ENCODE measurements at regions not wholly inside any gene's neighbourhood (a gene's known extent, or its start where the extent isn't known, plus 50 kb on each side); places are given as distances from the start of the nearest gene placed in this dataset.
"Not testable (repeated sequence)": the region's sequence is repeated elsewhere in the genome, so short reads cannot be mapped to it uniquely, and the experiment has no call there.

- DNase-seq, result no peak
Observed at GRCh38 chr3:18987862-18988447, 160.4 kb upstream of the KCNH8 start.

GRCh38 chr3:18987070-18987469 lies 161.2 kb upstream of the KCNH8 start:
- no peak for DNase-seq

- DNase-seq, result no peak
Observed at GRCh38 chr3:18982920-18983319, 165.4 kb upstream of the KCNH8 start.

GRCh38 chr3:18976102-18976501 lies 172.2 kb upstream of the KCNH8 start:
- not testable (repeated sequence) for DNase-seq

GRCh38 chr3:18968120-18968519 lies 180.2 kb upstream of the KCNH8 start:
- no peak for DNase-seq

GRCh38 chr3:18965781-18966180 lies 182.5 kb upstream of the KCNH8 start:
- DNase-seq, result no peak

GRCh38 chr3:18964640-18965039 lies 183.7 kb upstream of the KCNH8 start:
- no peak for DNase-seq

GRCh38 chr3:18951333-18951732 lies 197.0 kb upstream of the KCNH8 start:
- no peak for DNase-seq

- DNase-seq, result peak; percentile 2
Observed at GRCh38 chr3:18946524-18946923, 201.8 kb upstream of the KCNH8 start.

- no peak for DNase-seq
Observed at GRCh38 chr3:18937574-18937973, 210.7 kb upstream of the KCNH8 start.

GRCh38 chr3:18919158-18919557 lies 229.2 kb upstream of the KCNH8 start:
- no peak for DNase-seq

GRCh38 chr3:18917923-18918322 lies 230.4 kb upstream of the KCNH8 start:
- no peak for DNase-seq

- no peak for DNase-seq
Observed at GRCh38 chr3:18902081-18902793, 246.1 kb upstream of the KCNH8 start.

- DNase-seq, result no peak
Observed at GRCh38 chr3:18901571-18901970, 246.7 kb upstream of the KCNH8 start.

GRCh38 chr3:18900994-18901393 lies 247.3 kb upstream of the KCNH8 start:
- no peak for DNase-seq

GRCh38 chr3:18898911-18899310 lies 249.4 kb upstream of the KCNH8 start:
- no peak for DNase-seq

GRCh38 chr3:18892756-18893155 lies 255.6 kb upstream of the KCNH8 start:
- no peak for DNase-seq

- no peak for DNase-seq
Observed at GRCh38 chr3:18892047-18892446, 256.3 kb upstream of the KCNH8 start.

GRCh38 chr3:18891641-18892040 lies 256.7 kb upstream of the KCNH8 start:
- no peak for DNase-seq

- no peak for DNase-seq
Observed at GRCh38 chr3:18890449-18890848, 257.9 kb upstream of the KCNH8 start.

GRCh38 chr3:18888819-18889218 lies 259.5 kb upstream of the KCNH8 start:
- DNase-seq, result no peak

GRCh38 chr3:18888370-18888769 lies 259.9 kb upstream of the KCNH8 start:
- no peak for DNase-seq

- no peak for DNase-seq
Observed at GRCh38 chr3:18886331-18886730, 262.0 kb upstream of the KCNH8 start.

GRCh38 chr3:18885612-18886011 lies 262.7 kb upstream of the KCNH8 start:
- DNase-seq, result no peak

- no peak for DNase-seq
Observed at GRCh38 chr3:18883571-18883970, 264.7 kb upstream of the KCNH8 start.
